HEK293 (cell line): ENCODE measurements at regions not wholly inside any gene's neighbourhood (a gene's known extent, or its start where the extent isn't known, plus 50 kb on each side); places are given as distances from the start of the nearest gene placed in this dataset.

Experiments
- GLIS1 ChIP-seq: fragments of 450-650 bp; formaldehyde crosslinking; IDR thresholded peaks from 2 replicates; pipeline ENCODE4 v1.5.1; 2016; ENCODE audit warnings: missing biosample characterization, missing genetic modification characterization
- HIC1 ChIP-seq: fragments of 450-650 bp; formaldehyde crosslinking; IDR thresholded peaks from 2 replicates; pipeline ENCODE4 v1.5.1; 2016; ENCODE audit warnings: missing biosample characterization, missing genetic modification characterization
- INSM2 ChIP-seq: fragments of 450-650 bp; formaldehyde crosslinking; IDR thresholded peaks from 2 replicates; pipeline ENCODE4 v1.5.1; 2016; ENCODE audit warnings: missing biosample characterization, missing genetic modification characterization
- YY2 ChIP-seq: fragments of 450-650 bp; formaldehyde crosslinking; IDR thresholded peaks from 2 replicates; pipeline ENCODE4 v1.5.1; 2016; ENCODE audit warnings: missing biosample characterization, missing genetic modification characterization
- ZBTB17 ChIP-seq: fragments of 450-650 bp; formaldehyde crosslinking; IDR thresholded peaks from 2 replicates; pipeline ENCODE4 v1.5.1; 2016; ENCODE audit warnings: missing biosample characterization, missing genetic modification characterization
- ZEB2 ChIP-seq: fragments of 450-650 bp; formaldehyde crosslinking; IDR thresholded peaks from 2 replicates; pipeline ENCODE4 v1.5.1; 2016; ENCODE audit warnings: missing biosample characterization, missing genetic modification characterization
- ZFHX2 ChIP-seq: fragments of 450-650 bp; formaldehyde crosslinking; conservative IDR thresholded peaks from 2 replicates; pipeline ENCODE4 v1.5.1; 2016; ENCODE audit warnings: missing biosample characterization, missing genetic modification characterization
- ZNF398 ChIP-seq: fragments of 450-650 bp; formaldehyde crosslinking; IDR thresholded peaks from 2 replicates; pipeline ENCODE4 v1.5.1; 2017; ENCODE audit warnings: missing biosample characterization, missing genetic modification characterization
- ZNF558 ChIP-seq: fragments of 450-650 bp; formaldehyde crosslinking; IDR thresholded peaks from 2 replicates; pipeline ENCODE4 v1.5.1; 2016; ENCODE audit warnings: missing biosample characterization, missing genetic modification characterization
- ZNF660 ChIP-seq: fragments of 450-650 bp; IDR thresholded peaks from 2 replicates; pipeline ENCODE4 v1.5.1; 2018; ENCODE audit warnings: missing biosample characterization, mild to moderate bottlenecking, missing genetic modification characterization
- ZNF701 ChIP-seq: fragments of 450-650 bp; formaldehyde crosslinking; IDR thresholded peaks from 2 replicates; pipeline ENCODE4 v1.5.1; 2016; ENCODE audit warnings: missing biosample characterization, missing genetic modification characterization
- ZNF76 ChIP-seq: fragments of 450-650 bp; formaldehyde crosslinking; IDR thresholded peaks from 2 replicates; pipeline ENCODE4; 2016; ENCODE audit warnings: low read depth, missing biosample characterization, missing genetic modification characterization, borderline replicate concordance
- ZNF792 ChIP-seq: fragments of 450-650 bp; formaldehyde crosslinking; IDR thresholded peaks from 2 replicates; pipeline ENCODE4 v1.5.1; 2016; ENCODE audit warnings: missing biosample characterization, missing genetic modification characterization
- ZSCAN16 ChIP-seq: fragments of 450-650 bp; formaldehyde crosslinking; IDR thresholded peaks from 2 replicates; pipeline ENCODE4 v1.5.1; 2016; ENCODE audit warnings: missing biosample characterization, missing genetic modification characterization
- TF ChIP-seq, protein P1 (sequence below): fragments of 450-650 bp; formaldehyde crosslinking; IDR thresholded peaks from 2 replicates; pipeline ENCODE4 v1.5.1; 2017; ENCODE audit warnings: missing biosample characterization, missing genetic modification characterization
- TF ChIP-seq, protein P2 (sequence below): fragments of 450-650 bp; formaldehyde crosslinking; IDR thresholded peaks from 2 replicates; pipeline ENCODE4 v1.5.1; 2016; ENCODE audit warnings: missing biosample characterization, missing genetic modification characterization

GRCh38 chr6:4351520-4352321 lies 216.3 kb upstream of the ECI2 start (continued):
- TF ChIP-seq HIC1 (0 out of 2 replicates have a peak, but pooled peaks have one; percentile 49), YY2 (0 out of 2 replicates have a peak, but pooled peaks have one; percentile 24), INSM2 (tag by site-specific recombination) (0 out of 2 replicates have a peak, but pooled peaks have one; percentile 38), ZSCAN16 (tag by site-specific recombination) (no peak), ZNF558 (tag by site-specific recombination) (0 out of 2 replicates have a peak, but pooled peaks have one; percentile 36), ZBTB17 (tag by site-specific recombination) (peak; percentile 51; the same call in 1 of the 2 replicates), ZNF660 (tag by site-specific recombination) (peak; percentile 41; the same call in 1 of the 2 replicates), ZNF398 (tag by site-specific recombination) (peak; percentile 64; the same call in 1 of the 2 replicates), ZNF701 (tag by site-specific recombination) (no peak), GLIS1 (tag by site-specific recombination) (peak; percentile 73), ZNF76 (tag by site-specific recombination) (no peak), ZFHX2 (tag by site-specific recombination) (peak; percentile 51; the same call in 1 of the 2 replicates), ZEB2 (tag by site-specific recombination) (peak; percentile 70), ZNF792 (tag by site-specific recombination) (no peak)
- TF ChIP-seq, protein P1, sequence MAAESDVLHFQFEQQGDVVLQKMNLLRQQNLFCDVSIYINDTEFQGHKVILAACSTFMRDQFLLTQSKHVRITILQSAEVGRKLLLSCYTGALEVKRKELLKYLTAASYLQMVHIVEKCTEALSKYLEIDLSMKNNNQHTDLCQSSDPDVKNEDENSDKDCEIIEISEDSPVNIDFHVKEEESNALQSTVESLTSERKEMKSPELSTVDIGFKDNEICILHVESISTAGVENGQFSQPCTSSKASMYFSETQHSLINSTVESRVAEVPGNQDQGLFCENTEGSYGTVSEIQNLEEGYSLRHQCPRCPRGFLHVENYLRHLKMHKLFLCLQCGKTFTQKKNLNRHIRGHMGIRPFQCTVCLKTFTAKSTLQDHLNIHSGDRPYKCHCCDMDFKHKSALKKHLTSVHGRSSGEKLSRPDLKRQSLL (tag by site-specific recombination), result peak; percentile 63; the same call in 1 of the 2 replicates
- TF ChIP-seq, protein P2, sequence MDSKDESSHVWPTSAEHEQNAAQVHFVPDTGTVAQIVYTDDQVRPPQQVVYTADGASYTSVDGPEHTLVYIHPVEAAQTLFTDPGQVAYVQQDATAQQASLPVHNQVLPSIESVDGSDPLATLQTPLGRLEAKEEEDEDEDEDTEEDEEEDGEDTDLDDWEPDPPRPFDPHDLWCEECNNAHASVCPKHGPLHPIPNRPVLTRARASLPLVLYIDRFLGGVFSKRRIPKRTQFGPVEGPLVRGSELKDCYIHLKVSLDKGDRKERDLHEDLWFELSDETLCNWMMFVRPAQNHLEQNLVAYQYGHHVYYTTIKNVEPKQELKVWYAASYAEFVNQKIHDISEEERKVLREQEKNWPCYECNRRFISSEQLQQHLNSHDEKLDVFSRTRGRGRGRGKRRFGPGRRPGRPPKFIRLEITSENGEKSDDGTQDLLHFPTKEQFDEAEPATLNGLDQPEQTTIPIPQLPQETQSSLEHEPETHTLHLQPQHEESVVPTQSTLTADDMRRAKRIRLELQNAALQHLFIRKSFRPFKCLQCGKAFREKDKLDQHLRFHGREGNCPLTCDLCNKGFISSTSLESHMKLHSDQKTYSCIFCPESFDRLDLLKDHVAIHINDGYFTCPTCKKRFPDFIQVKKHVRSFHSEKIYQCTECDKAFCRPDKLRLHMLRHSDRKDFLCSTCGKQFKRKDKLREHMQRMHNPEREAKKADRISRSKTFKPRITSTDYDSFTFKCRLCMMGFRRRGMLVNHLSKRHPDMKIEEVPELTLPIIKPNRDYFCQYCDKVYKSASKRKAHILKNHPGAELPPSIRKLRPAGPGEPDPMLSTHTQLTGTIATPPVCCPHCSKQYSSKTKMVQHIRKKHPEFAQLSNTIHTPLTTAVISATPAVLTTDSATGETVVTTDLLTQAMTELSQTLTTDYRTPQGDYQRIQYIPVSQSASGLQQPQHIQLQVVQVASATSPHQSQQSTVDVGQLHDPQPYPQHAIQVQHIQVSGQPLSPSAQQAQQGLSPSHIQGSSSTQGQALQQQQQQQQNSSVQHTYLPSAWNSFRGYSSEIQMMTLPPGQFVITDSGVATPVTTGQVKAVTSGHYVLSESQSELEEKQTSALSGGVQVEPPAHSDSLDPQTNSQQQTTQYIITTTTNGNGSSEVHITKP (tag by site-specific recombination), result 0 out of 2 replicates have a peak, but pooled peaks have one; percentile 14
